ENCODE measurements at regions not wholly inside any gene's neighbourhood (a gene's known extent, or its start where the extent isn't known, plus 50 kb on each side); places are given as distances from the start of the nearest gene placed in this dataset.

GRCh38 chr9:78777747-78778146 is 480.8 kb downstream of the PSAT1 start:
- H3K4ac ChIP-seq (replicated peaks; ENCODE audit: insufficient read length, low read depth, low read length) = no peak overlapping the region
- no peak overlapping the region; the same call in 1 of the 2 replicates for H3K18ac ChIP-seq (ENCODE audit: extremely low read depth, low read length)
- no peaks in the 10 kb centered on the region for H3K36me3 ChIP-seq (ENCODE audit: control insufficient read depth in 2 of 4, insufficient read depth in 4 of 4, low read length in 3 of 4)
- H3K27ac ChIP-seq (ENCODE audit: low read depth, low read length) = no peak overlapping the region
- no peaks in the 10 kb centered on the region for H3K79me2 ChIP-seq (ENCODE audit: control insufficient read depth in 1 of 2, insufficient read depth in 2 of 2, low read length in 2 of 2)
- H3K79me1 ChIP-seq (ENCODE audit: low read depth, low read length) = no peaks in the 10 kb centered on the region
- H3K4me3 ChIP-seq (ENCODE audit: extremely low read depth in 1 of 4, insufficient read depth in 2 of 4, low read depth in 3 of 4, low read length in 4 of 4) = no peak overlapping the region
- H2BK120ac ChIP-seq (replicated peaks; ENCODE audit: low read depth, low read length) = no peak overlapping the region
- 92% methylated on average over 4 of the region's 4 CpGs; no CpG with 5 or more reads in 1 of the 2 experiments for WGBS, 2 experiments (ENCODE audit: extremely low coverage in 1 of 2, insufficient coverage in 1 of 2, insufficient read length in 1 of 2, insufficient replicate concordance in 2 of 2, low coverage in 1 of 2, low lambda C conversion rate in 2 of 2, missing lambda C conversion rate in 1 of 2)
- ChIA-PET CTCF (ENCODE audit: partially characterized antibody) (interaction anchor here (2.0 kb wide), 1 partner anchor 352 kb away, joined by 5 read pairs; no protein-coding TSS in a partner anchor), POLR2A (ENCODE audit: partially characterized antibody) (no interaction called here)
- no peak overlapping the region for H4K8ac ChIP-seq (ENCODE audit: extremely low read depth, insufficient read depth, low read length)
- H3K9ac ChIP-seq (replicated peaks in 1 of 4; ENCODE audit: extremely low read depth in 1 of 4, low read depth in 3 of 4, low read length in 3 of 4) = no peak overlapping the region
- no peak overlapping the region for H3K23ac ChIP-seq (ENCODE audit: insufficient read length)
- no peak for FAIRE-seq
- H2AFZ ChIP-seq (ENCODE audit: low read length) = peak overlapping the region; percentile 96
- H2BK20ac ChIP-seq (ENCODE audit: low read length) = no peak overlapping the region
- H2BK5ac ChIP-seq (ENCODE audit: low read depth, low read length) = no peak overlapping the region
- H3K9me3 ChIP-seq (ENCODE audit: insufficient read depth in 2 of 2, low read depth in 1 of 2, low read length in 1 of 2) = no peaks in the 10 kb centered on the region
- no peaks in the 10 kb centered on the region for H3K23me2 ChIP-seq (ENCODE audit: low read depth, low read length)
- no peak overlapping the region for H2BK12ac ChIP-seq (ENCODE audit: low read depth, low read length)
- H4K20me1 ChIP-seq (replicated peaks in 1 of 2; ENCODE audit: control insufficient read depth in 1 of 2, insufficient read depth in 2 of 2, low read length in 2 of 2) = no peaks in the 10 kb centered on the region
- no peak overlapping the region for H3K56ac ChIP-seq (replicated peaks; ENCODE audit: insufficient read length, low read depth, low read length)
- peak in 1 of 2 experiments; percentile 50 for DNase-seq (ENCODE audit: low read depth in 1 of 2, low spot score in 2 of 2)
- TF ChIP-seq RAD21 (IDR thresholded peaks at IDR 0.05 in 1 of 2, conservative IDR thresholded peaks at IDR 0.05 in 1 of 2; ENCODE audit: low read depth in 2 of 2, low read length in 2 of 2) (no peak), POLR2A (IDR thresholded peaks at IDR 0.05; ENCODE audit: control extremely low read depth in 1 of 2, low read depth in 2 of 2, low read length in 2 of 2) (no peak), ZNF274 (IDR thresholded peaks at IDR 0.05; ENCODE audit: borderline replicate concordance, extremely low read depth, low read length) (no peak), EZH2 (IDR thresholded peaks at IDR 0.05; ENCODE audit: low read depth, low read length, severe bottlenecking) (no peak)
- no peak overlapping the region for H2AK5ac ChIP-seq (ENCODE audit: low read depth, low read length)
- H4K5ac ChIP-seq (ENCODE audit: insufficient read length, low read depth, low read length) = no peak overlapping the region
- H3K27me3 ChIP-seq (replicated peaks in 1 of 4; ENCODE audit: control insufficient read depth in 3 of 4, extremely low read depth in 1 of 4, insufficient read depth in 3 of 4, low read length in 3 of 4) = no peaks in the 10 kb centered on the region
- H3K4me1 ChIP-seq (replicated peaks in 1 of 4; ENCODE audit: control insufficient read depth in 3 of 4, insufficient read depth in 4 of 4, low read length in 3 of 4) = peaks cover 2 to 6% (median 4%) of the 10 kb centered on the region in 4 experiments; a peak in 4 of 7 replicates
- H4K91ac ChIP-seq (replicated peaks; ENCODE audit: insufficient read length, low read length) = no peak overlapping the region
- H3K14ac ChIP-seq (ENCODE audit: insufficient read length) = no peak overlapping the region
- no peak overlapping the region for H2BK15ac ChIP-seq (ENCODE audit: low read length)
- H3K4me2 ChIP-seq (ENCODE audit: insufficient read depth in 1 of 2, low read depth in 2 of 2, low read length in 2 of 2) = peak overlapping the region in 1 of 2 experiments; percentile 12; a peak in 1 of 4 replicates
